HEK293 (cell line): ENCODE measurements at regions not wholly inside any gene's neighbourhood (a gene's known extent, or its start where the extent isn't known, plus 50 kb on each side); places are given as distances from the start of the nearest gene placed in this dataset.

ENCODE experiments used
- CTCF ChIA-PET: fragments of 350-600 bp; formaldehyde crosslinking; extraction: SDS; loops from one replicate; lab custom pipeline; 2021; ENCODE audit warnings: antibody characterized with exemption; lab: Yijun Ruan, JAX
- POLR2A ChIA-PET: fragments of 300-600 bp; formaldehyde crosslinking; extraction: SDS; loops from one replicate; lab custom pipeline; 2020; ENCODE audit warnings: antibody characterized with exemption, inconsistent platforms; lab: Yijun Ruan, JAX
- H3K27ac ChIP-seq: fragments of 200-500 bp; sonication (Bioruptor generic); 2 replicates; pipeline ENCODE4 v1.5.1; 2014; ENCODE audit warnings: low read depth, low read length, control low read depth, inconsistent platforms; ENCODE audit errors: extremely low read depth
- H3K36me3 ChIP-seq, 2 experiments: fragments of 200-500 bp in 1 of 2; sonication (Bioruptor generic) in 1 of 2; 1 replicate in 1 of 2; 2 replicates in 1 of 2; pipeline ENCODE4 v1.5.1; 2014 to 2017; ENCODE audit warnings: inconsistent platforms in 2 of 2, low read length in 2 of 2; ENCODE audit not compliant: control insufficient read depth in 2 of 2, insufficient read depth in 1 of 2
- H3K4me1 ChIP-seq: fragments of 200-500 bp; sonication (Bioruptor generic); 2 replicates; pipeline ENCODE4 v1.5.1; 2014; ENCODE audit warnings: mild to moderate bottlenecking, low read length, inconsistent platforms; ENCODE audit not compliant: control insufficient read depth, insufficient read depth
- H3K4me3 ChIP-seq: 2 replicates; pipeline ENCODE4 v1.5.1; 2011; ENCODE audit warnings: low read depth, mild to moderate bottlenecking, control low read depth, low read length, moderate library complexity
- H3K9me3 ChIP-seq: fragments of 200-500 bp; sonication (Bioruptor generic); 2 replicates; pipeline ENCODE4 v1.5.1; 2014; ENCODE audit warnings: low read depth, low read length, inconsistent platforms; ENCODE audit not compliant: control insufficient read depth, insufficient read depth
- GFI1B ChIP-seq: fragments of 450-650 bp; formaldehyde crosslinking; IDR thresholded peaks from 2 replicates; pipeline ENCODE4 v1.5.1; 2016; ENCODE audit warnings: missing biosample characterization, missing genetic modification characterization
- GLI2 ChIP-seq: fragments of 450-650 bp; formaldehyde crosslinking; IDR thresholded peaks from 2 replicates; pipeline ENCODE4; 2017; ENCODE audit warnings: missing biosample characterization, missing genetic modification characterization, low read depth, borderline replicate concordance
- MYNN ChIP-seq: fragments of 450-650 bp; formaldehyde crosslinking; IDR thresholded peaks from 2 replicates; pipeline ENCODE4 v1.5.1; 2016; ENCODE audit warnings: missing biosample characterization, missing genetic modification characterization, borderline replicate concordance
- RBAK ChIP-seq: fragments of 450-650 bp; formaldehyde crosslinking; IDR thresholded peaks from 2 replicates; pipeline ENCODE4 v1.5.1; 2016; ENCODE audit warnings: missing biosample characterization, missing genetic modification characterization
- SCRT1 ChIP-seq: fragments of 450-650 bp; formaldehyde crosslinking; IDR thresholded peaks from 2 replicates; pipeline ENCODE4 v1.5.1; 2016; ENCODE audit warnings: missing biosample characterization, missing genetic modification characterization, borderline replicate concordance
- TRIM28 ChIP-seq: IDR thresholded peaks from 2 replicates; pipeline ENCODE4 v1.6.1; 2011; ENCODE audit warnings: low read length, control low read depth, borderline replicate concordance
- ZBTB20 ChIP-seq: fragments of 450-650 bp; formaldehyde crosslinking; IDR thresholded peaks from 2 replicates; pipeline ENCODE4 v1.5.1; 2016; ENCODE audit warnings: missing biosample characterization, missing genetic modification characterization
- ZBTB48 ChIP-seq: fragments of 450-650 bp; formaldehyde crosslinking; IDR thresholded peaks from 2 replicates; pipeline ENCODE4 v1.5.1; 2016; ENCODE audit warnings: missing biosample characterization, missing genetic modification characterization
- ZNF146 ChIP-seq: fragments of 450-650 bp; formaldehyde crosslinking; IDR thresholded peaks from 2 replicates; pipeline ENCODE4 v1.5.1; 2016; ENCODE audit warnings: missing biosample characterization, missing genetic modification characterization
- ZNF2 ChIP-seq: fragments of 450-650 bp; formaldehyde crosslinking; IDR thresholded peaks from 2 replicates; pipeline ENCODE4 v1.5.1; 2016; ENCODE audit warnings: missing biosample characterization, missing genetic modification characterization
- ZNF214 ChIP-seq: fragments of 450-650 bp; formaldehyde crosslinking; IDR thresholded peaks from 2 replicates; pipeline ENCODE4 v1.5.1; 2017; ENCODE audit warnings: missing biosample characterization, mild to moderate bottlenecking, missing genetic modification characterization, borderline replicate concordance
- ZNF37A ChIP-seq: fragments of 450-650 bp; IDR thresholded peaks from 2 replicates; pipeline ENCODE4 v1.5.1; 2018; ENCODE audit warnings: missing biosample characterization, missing genetic modification characterization
- ZNF561 ChIP-seq: fragments of 450-650 bp; IDR thresholded peaks from 2 replicates; pipeline ENCODE4 v1.5.1; 2018; ENCODE audit warnings: missing biosample characterization, missing genetic modification characterization, borderline replicate concordance
- ZNF76 ChIP-seq: fragments of 450-650 bp; formaldehyde crosslinking; IDR thresholded peaks from 2 replicates; pipeline ENCODE4; 2016; ENCODE audit warnings: low read depth, missing biosample characterization, missing genetic modification characterization, borderline replicate concordance
- ZSCAN30 ChIP-seq: fragments of 450-650 bp; IDR thresholded peaks from 2 replicates; pipeline ENCODE4 v1.5.1; 2018; ENCODE audit warnings: missing biosample characterization, mild to moderate bottlenecking, missing genetic modification characterization, moderate library complexity
- TF ChIP-seq, protein P1 (sequence below): fragments of 450-650 bp; formaldehyde crosslinking; IDR thresholded peaks from 2 replicates; pipeline ENCODE4 v1.5.1; 2016; ENCODE audit warnings: missing biosample characterization, missing genetic modification characterization
- TF ChIP-seq, protein P2 (sequence below): fragments of 450-650 bp; formaldehyde crosslinking; IDR thresholded peaks from 2 replicates; pipeline ENCODE4 v1.5.1; 2017; ENCODE audit warnings: missing biosample characterization, missing genetic modification characterization
- TF ChIP-seq, protein P3 (sequence below): fragments of 450-650 bp; formaldehyde crosslinking; IDR thresholded peaks from 2 replicates; pipeline ENCODE4 v1.5.1; 2016; ENCODE audit warnings: missing biosample characterization, missing genetic modification characterization
- TF ChIP-seq, protein P4 (sequence below): fragments of 450-650 bp; formaldehyde crosslinking; IDR thresholded peaks from 2 replicates; pipeline ENCODE4; 2016; ENCODE audit warnings: missing biosample characterization, missing genetic modification characterization

DNA sequence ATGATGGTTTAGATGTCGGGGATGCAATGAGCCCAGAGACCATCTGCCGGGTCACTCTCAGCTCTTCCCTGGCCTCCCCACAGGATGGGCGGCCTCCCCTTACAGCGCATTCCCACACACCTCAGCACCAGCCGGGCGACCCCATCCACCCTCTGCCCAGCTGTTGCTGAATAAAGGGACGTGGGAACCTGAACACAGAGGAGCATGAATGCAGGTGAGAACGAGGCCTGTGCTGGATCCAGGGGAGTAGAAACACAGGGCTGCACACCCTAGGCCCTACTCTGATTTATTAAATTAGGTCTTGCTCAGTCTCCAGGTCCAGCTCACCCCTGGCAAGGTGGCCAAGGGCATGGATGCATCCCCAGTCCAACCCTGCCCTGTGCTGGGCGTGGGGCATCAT, 180.5 kb downstream of the CTTN start:
- CTCF ChIA-PET, result no interaction called here
- no peaks in the 10 kb centered on the region for H3K36me3 ChIP-seq
- no peaks in the 10 kb centered on the region for H3K9me3 ChIP-seq
- H3K4me3 ChIP-seq, result no peak overlapping the region
- POLR2A ChIA-PET, result no interaction called here
- no peaks in the 10 kb centered on the region for H3K4me1 ChIP-seq
- TF ChIP-seq, protein P1, sequence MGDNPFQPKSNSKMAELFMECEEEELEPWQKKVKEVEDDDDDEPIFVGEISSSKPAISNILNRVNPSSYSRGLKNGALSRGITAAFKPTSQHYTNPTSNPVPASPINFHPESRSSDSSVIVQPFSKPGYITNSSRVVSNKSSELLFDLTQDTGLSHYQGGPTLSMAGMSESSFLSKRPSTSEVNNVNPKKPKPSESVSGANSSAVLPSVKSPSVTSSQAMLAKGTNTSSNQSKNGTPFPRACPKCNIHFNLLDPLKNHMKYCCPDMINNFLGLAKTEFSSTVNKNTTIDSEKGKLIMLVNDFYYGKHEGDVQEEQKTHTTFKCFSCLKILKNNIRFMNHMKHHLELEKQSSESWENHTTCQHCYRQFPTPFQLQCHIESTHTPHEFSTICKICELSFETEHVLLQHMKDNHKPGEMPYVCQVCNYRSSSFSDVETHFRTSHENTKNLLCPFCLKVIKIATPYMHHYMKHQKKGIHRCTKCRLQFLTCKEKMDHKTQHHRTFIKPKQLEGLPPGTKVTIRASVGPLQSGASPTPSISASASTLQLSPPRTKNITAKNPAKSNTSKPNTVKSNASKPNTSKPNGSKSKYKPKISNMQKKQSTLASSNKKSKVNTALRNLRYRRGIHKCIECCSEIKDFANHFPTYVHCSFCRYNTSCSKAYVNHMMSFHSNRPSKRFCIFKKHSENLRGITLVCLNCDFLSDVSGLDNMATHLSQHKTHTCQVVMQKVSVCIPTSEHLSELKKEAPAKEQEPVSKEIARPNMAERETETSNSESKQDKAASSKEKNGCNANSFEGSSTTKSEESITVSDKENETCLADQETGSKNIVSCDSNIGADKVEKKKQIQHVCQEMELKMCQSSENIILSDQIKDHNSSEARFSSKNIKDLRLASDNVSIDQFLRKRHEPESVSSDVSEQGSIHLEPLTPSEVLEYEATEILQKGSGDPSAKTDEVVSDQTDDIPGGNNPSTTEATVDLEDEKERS, result no peak
- TF ChIP-seq ZSCAN30 (tag by site-specific recombination) (no peak), RBAK (no peak), ZNF146 (tag by site-specific recombination) (no peak), SCRT1 (tag by site-specific recombination) (no peak), ZNF2 (no peak), ZBTB20 (tag by site-specific recombination) (no peak), MYNN (tag by site-specific recombination) (no peak), ZNF214 (tag by site-specific recombination) (no peak), GFI1B (no peak), GLI2 (tag by site-specific recombination) (no peak), ZNF561 (tag by site-specific recombination) (no peak), TRIM28 (no peak), ZNF37A (tag by site-specific recombination) (no peak), ZBTB48 (tag by site-specific recombination) (no peak), ZNF76 (tag by site-specific recombination) (no peak)
- TF ChIP-seq, protein P2, sequence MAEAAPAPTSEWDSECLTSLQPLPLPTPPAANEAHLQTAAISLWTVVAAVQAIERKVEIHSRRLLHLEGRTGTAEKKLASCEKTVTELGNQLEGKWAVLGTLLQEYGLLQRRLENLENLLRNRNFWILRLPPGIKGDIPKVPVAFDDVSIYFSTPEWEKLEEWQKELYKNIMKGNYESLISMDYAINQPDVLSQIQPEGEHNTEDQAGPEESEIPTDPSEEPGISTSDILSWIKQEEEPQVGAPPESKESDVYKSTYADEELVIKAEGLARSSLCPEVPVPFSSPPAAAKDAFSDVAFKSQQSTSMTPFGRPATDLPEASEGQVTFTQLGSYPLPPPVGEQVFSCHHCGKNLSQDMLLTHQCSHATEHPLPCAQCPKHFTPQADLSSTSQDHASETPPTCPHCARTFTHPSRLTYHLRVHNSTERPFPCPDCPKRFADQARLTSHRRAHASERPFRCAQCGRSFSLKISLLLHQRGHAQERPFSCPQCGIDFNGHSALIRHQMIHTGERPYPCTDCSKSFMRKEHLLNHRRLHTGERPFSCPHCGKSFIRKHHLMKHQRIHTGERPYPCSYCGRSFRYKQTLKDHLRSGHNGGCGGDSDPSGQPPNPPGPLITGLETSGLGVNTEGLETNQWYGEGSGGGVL (tag by site-specific recombination), result no peak
- TF ChIP-seq, protein P3, sequence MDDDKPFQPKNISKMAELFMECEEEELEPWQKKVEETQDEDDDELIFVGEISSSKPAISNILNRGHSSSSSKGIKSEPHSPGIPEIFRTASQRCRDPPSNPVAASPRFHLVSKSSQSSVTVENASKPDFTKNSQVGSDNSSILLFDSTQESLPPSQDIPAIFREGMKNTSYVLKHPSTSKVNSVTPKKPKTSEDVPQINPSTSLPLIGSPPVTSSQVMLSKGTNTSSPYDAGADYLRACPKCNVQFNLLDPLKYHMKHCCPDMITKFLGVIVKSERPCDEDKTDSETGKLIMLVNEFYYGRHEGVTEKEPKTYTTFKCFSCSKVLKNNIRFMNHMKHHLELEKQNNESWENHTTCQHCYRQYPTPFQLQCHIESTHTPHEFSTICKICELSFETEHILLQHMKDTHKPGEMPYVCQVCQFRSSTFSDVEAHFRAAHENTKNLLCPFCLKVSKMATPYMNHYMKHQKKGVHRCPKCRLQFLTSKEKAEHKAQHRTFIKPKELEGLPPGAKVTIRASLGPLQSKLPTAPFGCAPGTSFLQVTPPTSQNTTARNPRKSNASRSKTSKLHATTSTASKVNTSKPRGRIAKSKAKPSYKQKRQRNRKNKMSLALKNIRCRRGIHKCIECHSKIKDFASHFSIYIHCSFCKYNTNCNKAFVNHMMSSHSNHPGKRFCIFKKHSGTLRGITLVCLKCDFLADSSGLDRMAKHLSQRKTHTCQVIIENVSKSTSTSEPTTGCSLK (tag by site-specific recombination), result no peak
- TF ChIP-seq, protein P4, sequence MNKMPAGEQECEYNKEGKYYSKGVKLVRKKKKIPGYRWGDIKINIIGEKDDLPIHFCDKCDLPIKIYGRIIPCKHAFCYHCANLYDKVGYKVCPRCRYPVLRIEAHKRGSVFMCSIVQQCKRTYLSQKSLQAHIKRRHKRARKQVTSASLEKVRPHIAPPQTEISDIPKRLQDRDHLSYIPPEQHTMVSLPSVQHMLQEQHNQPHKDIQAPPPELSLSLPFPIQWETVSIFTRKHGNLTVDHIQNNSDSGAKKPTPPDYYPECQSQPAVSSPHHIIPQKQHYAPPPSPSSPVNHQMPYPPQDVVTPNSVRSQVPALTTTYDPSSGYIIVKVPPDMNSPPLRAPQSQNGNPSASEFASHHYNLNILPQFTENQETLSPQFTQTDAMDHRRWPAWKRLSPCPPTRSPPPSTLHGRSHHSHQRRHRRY (tag by site-specific recombination), result no peak
- no peak overlapping the region for H3K27ac ChIP-seq
